ENCODE measurements at regions not wholly inside any gene's neighbourhood (a gene's known extent, or its start where the extent isn't known, plus 50 kb on each side); places are given as distances from the start of the nearest gene placed in this dataset.

DNA sequence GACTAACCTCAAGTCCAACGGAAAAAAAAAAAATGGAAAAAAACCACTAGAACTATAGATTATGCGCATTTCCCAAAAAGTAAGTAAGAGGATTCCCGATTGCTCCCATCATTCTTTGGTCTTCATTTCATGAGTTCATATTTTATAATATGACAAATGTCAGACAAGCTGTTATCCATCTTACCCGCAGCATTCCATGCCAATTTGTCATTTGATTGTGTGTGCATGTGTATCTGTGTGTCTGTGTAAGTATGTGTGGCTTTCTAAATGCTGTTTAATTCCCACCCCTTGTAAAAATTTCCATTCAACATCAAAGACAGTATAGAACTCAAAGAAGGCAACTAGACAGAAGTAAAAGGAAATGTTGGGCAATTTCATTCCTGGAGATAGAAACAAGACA, 434.1 kb downstream of the CDH11 start (continued):
- no peak for TF ChIP-seq CEBPZ (IDR thresholded peaks at IDR 0.05; ENCODE audit: low read depth, low read length)

DNA sequence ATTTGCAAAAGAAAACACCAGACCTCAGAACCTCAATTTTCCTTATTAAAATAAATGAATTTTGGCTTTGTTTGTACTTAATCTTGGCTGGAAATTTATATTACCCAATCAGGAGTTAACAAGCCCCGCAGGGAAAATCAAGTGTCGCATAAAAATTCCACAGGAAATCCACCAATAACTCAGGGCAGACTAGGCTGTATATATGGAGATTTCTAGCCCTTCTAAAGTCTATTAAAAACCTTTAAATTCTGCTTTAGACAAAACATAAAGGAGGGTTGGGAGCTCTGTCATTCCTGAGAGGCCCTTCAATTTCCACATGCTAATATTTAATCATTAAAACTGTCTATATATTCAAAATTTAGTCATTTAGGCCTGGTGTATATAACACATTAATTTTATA, 434.7 kb downstream of the CDH11 start:
- Histone ChIP-seq H3K79me2 (ENCODE audit: control insufficient read depth, insufficient read depth, low read length) (no peaks in the 10 kb centered on the region), H3K9me3 (replicated peaks; ENCODE audit: control insufficient read depth, insufficient read depth, low read length) (no peaks in the 10 kb centered on the region), H3K27ac (ENCODE audit: control insufficient read depth, insufficient read depth) (no peak overlapping the region), H3K36me3 (ENCODE audit: control insufficient read depth in 2 of 2, insufficient read depth in 2 of 2, low read length in 1 of 2) (no peaks in the 10 kb centered on the region), H3K4me1 (ENCODE audit: control insufficient read depth, insufficient read depth, low read length) (no peaks in the 10 kb centered on the region), H3K9ac (ENCODE audit: control insufficient read depth, insufficient read depth, low read length) (no peak overlapping the region), H4K20me1 (ENCODE audit: control insufficient read depth, insufficient read depth) (no peaks in the 10 kb centered on the region), H2AFZ (ENCODE audit: control insufficient read depth, low read depth, low read length) (no peak overlapping the region), H3K4me3 (no peak overlapping the region), H3K27me3 (replicated peaks in 1 of 2; ENCODE audit: control insufficient read depth in 2 of 2, insufficient read depth in 2 of 2, low read length in 1 of 2) (no peaks in the 10 kb centered on the region), H3K4me2 (ENCODE audit: control insufficient read depth, insufficient read depth) (no peak overlapping the region)
- SMC1A ChIA-PET (ENCODE audit: uncharacterized antibody, unreplicated experiment), result no interaction called here
- intact Hi-C loops (cut with micrococcal nuclease; ENCODE audit: unreplicated experiment) (no loop called here), in situ Hi-C loops (cut with MboI) (no loop called here)
- FAIRE-seq, result no peak
- POLR2A ChIA-PET, result interaction anchor here (0.6 kb wide), 1 partner anchor 501 kb away, joined by 6 read pairs; no protein-coding TSS in a partner anchor
- RAD21 ChIA-PET (ENCODE audit: unreplicated experiment), result no interaction called here
- no TSS peak for BruUV-seq (replicated peaks)
- WGBS (ENCODE audit: insufficient coverage, insufficient replicate concordance, low lambda C conversion rate, missing lambda C conversion rate), result 32% methylated on average over 2 of the region's 2 CpGs
- no peak for DNase-seq (ENCODE audit: low read depth, low spot score)
- ATAC-seq, result no peak
- CTCF ChIA-PET, result no interaction called here
- TF ChIP-seq CEBPZ (IDR thresholded peaks at IDR 0.05; ENCODE audit: low read depth, low read length) (no peak), ZNF687 (IDR thresholded peaks at IDR 0.05) (no peak), NR2F1 (conservative IDR thresholded peaks at IDR 0.05) (no peak), HDGF (IDR thresholded peaks at IDR 0.05) (no peak), TBL1XR1 (IDR thresholded peaks at IDR 0.05; ENCODE audit: low read depth, low read length) (no peak)
- TF ChIP-seq, protein P1, sequence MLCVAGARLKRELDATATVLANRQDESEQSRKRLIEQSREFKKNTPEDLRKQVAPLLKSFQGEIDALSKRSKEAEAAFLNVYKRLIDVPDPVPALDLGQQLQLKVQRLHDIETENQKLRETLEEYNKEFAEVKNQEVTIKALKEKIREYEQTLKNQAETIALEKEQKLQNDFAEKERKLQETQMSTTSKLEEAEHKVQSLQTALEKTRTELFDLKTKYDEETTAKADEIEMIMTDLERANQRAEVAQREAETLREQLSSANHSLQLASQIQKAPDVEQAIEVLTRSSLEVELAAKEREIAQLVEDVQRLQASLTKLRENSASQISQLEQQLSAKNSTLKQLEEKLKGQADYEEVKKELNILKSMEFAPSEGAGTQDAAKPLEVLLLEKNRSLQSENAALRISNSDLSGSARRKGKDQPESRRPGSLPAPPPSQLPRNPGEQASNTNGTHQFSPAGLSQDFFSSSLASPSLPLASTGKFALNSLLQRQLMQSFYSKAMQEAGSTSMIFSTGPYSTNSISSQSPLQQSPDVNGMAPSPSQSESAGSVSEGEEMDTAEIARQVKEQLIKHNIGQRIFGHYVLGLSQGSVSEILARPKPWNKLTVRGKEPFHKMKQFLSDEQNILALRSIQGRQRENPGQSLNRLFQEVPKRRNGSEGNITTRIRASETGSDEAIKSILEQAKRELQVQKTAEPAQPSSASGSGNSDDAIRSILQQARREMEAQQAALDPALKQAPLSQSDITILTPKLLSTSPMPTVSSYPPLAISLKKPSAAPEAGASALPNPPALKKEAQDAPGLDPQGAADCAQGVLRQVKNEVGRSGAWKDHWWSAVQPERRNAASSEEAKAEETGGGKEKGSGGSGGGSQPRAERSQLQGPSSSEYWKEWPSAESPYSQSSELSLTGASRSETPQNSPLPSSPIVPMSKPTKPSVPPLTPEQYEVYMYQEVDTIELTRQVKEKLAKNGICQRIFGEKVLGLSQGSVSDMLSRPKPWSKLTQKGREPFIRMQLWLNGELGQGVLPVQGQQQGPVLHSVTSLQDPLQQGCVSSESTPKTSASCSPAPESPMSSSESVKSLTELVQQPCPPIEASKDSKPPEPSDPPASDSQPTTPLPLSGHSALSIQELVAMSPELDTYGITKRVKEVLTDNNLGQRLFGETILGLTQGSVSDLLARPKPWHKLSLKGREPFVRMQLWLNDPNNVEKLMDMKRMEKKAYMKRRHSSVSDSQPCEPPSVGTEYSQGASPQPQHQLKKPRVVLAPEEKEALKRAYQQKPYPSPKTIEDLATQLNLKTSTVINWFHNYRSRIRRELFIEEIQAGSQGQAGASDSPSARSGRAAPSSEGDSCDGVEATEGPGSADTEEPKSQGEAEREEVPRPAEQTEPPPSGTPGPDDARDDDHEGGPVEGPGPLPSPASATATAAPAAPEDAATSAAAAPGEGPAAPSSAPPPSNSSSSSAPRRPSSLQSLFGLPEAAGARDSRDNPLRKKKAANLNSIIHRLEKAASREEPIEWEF (IDR thresholded peaks at IDR 0.05; ENCODE audit: insufficient replicate concordance, low read depth, low read length), result no peak
